ENCODE measurements at regions not wholly inside any gene's neighbourhood (a gene's known extent, or its start where the extent isn't known, plus 50 kb on each side); places are given as distances from the start of the nearest gene placed in this dataset.
A peak's percentile ranks its signal among the peaks of the same experiment; 100 is the strongest.

DNA sequence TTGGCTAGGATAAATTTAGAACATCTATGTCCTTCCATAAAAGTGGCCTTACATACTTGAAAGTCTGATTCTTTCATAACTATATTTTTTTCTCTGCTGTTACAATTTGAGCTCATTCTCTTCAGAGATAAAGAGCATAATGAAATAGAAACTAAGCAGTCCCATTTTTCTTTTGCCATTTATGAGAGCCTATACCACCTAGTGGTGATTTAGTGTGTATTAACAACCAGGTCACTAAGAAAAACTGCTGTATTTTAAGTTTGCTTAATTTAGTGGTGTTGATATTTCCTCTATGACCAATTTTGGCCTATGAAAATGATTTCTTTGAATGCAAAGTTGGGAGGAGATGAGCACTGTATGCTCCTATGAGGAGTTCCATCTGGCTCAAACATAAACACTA lies 88.7 kb upstream of the ZWINT start:
- TF ChIP-seq CHD2 (IDR thresholded peaks at IDR 0.05; ENCODE audit: low read length, partially characterized antibody) (no peak), POLR2AphosphoS5 (IDR thresholded peaks at IDR 0.05; ENCODE audit: low read depth, low read length) (no peak), TAF1 (IDR thresholded peaks at IDR 0.05; ENCODE audit: borderline replicate concordance, low read depth, low read length) (no peak), GABPA (IDR thresholded peaks at IDR 0.05; ENCODE audit: low read depth) (no peak), EZH2phosphoT487 (IDR thresholded peaks at IDR 0.05; ENCODE audit: borderline replicate concordance, low read depth) (no peak), YY1 (IDR thresholded peaks at IDR 0.05; ENCODE audit: low read depth) (no peak), MAX (IDR thresholded peaks at IDR 0.05; ENCODE audit: low read depth) (no peak)
- TF ChIP-seq, protein P1, sequence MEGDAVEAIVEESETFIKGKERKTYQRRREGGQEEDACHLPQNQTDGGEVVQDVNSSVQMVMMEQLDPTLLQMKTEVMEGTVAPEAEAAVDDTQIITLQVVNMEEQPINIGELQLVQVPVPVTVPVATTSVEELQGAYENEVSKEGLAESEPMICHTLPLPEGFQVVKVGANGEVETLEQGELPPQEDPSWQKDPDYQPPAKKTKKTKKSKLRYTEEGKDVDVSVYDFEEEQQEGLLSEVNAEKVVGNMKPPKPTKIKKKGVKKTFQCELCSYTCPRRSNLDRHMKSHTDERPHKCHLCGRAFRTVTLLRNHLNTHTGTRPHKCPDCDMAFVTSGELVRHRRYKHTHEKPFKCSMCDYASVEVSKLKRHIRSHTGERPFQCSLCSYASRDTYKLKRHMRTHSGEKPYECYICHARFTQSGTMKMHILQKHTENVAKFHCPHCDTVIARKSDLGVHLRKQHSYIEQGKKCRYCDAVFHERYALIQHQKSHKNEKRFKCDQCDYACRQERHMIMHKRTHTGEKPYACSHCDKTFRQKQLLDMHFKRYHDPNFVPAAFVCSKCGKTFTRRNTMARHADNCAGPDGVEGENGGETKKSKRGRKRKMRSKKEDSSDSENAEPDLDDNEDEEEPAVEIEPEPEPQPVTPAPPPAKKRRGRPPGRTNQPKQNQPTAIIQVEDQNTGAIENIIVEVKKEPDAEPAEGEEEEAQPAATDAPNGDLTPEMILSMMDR (IDR thresholded peaks at IDR 0.05) = peak; percentile 46; the same call in 1 of the 2 replicates
- TF ChIP-seq, protein P2, sequence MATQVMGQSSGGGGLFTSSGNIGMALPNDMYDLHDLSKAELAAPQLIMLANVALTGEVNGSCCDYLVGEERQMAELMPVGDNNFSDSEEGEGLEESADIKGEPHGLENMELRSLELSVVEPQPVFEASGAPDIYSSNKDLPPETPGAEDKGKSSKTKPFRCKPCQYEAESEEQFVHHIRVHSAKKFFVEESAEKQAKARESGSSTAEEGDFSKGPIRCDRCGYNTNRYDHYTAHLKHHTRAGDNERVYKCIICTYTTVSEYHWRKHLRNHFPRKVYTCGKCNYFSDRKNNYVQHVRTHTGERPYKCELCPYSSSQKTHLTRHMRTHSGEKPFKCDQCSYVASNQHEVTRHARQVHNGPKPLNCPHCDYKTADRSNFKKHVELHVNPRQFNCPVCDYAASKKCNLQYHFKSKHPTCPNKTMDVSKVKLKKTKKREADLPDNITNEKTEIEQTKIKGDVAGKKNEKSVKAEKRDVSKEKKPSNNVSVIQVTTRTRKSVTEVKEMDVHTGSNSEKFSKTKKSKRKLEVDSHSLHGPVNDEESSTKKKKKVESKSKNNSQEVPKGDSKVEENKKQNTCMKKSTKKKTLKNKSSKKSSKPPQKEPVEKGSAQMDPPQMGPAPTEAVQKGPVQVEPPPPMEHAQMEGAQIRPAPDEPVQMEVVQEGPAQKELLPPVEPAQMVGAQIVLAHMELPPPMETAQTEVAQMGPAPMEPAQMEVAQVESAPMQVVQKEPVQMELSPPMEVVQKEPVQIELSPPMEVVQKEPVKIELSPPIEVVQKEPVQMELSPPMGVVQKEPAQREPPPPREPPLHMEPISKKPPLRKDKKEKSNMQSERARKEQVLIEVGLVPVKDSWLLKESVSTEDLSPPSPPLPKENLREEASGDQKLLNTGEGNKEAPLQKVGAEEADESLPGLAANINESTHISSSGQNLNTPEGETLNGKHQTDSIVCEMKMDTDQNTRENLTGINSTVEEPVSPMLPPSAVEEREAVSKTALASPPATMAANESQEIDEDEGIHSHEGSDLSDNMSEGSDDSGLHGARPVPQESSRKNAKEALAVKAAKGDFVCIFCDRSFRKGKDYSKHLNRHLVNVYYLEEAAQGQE (IDR thresholded peaks at IDR 0.05; ENCODE audit: low read depth, low read length) = no peak
